PFSK-1 (cell line): ENCODE measurements at regions not wholly inside any gene's neighbourhood (a gene's known extent, or its start where the extent isn't known, plus 50 kb on each side); places are given as distances from the start of the nearest gene placed in this dataset.

Experiments used
- FOXP2 ChIP-seq: optimal IDR thresholded peaks from 2 replicates; pipeline ENCODE3; 2011; ENCODE audit warnings: borderline replicate concordance, control low read depth, inconsistent platforms; ENCODE audit not compliant: insufficient read depth; ENCODE audit errors: extremely low read length, extremely low read depth
- POLR2AphosphoS5 ChIP-seq: IDR thresholded peaks from 2 replicates; pipeline ENCODE4 v1.6.1; 2012; ENCODE audit warnings: low read depth, mild to moderate bottlenecking, control low read depth, low read length, moderate library complexity
- REST ChIP-seq, 2 experiments: IDR thresholded peaks; 2 replicates each; pipeline versions ENCODE4 v1.6.1 to v1.8.0; 2011 to 2012; ENCODE audit warnings: low read depth in 2 of 2, low read length in 2 of 2, control low read depth in 1 of 2, inconsistent platforms in 1 of 2, mild to moderate bottlenecking in 1 of 2, moderate library complexity in 1 of 2; ENCODE audit not compliant: insufficient read depth in 1 of 2
- SIN3A ChIP-seq: IDR thresholded peaks from 2 replicates; pipeline ENCODE4 v1.6.1; 2012; ENCODE audit warnings: mild to moderate bottlenecking, low read length, moderate library complexity, borderline replicate concordance; ENCODE audit not compliant: insufficient read depth
- TAF1 ChIP-seq: IDR thresholded peaks from 2 replicates; pipeline ENCODE4 v1.6.1; 2012; ENCODE audit warnings: low read length, control low read depth, borderline replicate concordance; ENCODE audit not compliant: insufficient read depth

DNA sequence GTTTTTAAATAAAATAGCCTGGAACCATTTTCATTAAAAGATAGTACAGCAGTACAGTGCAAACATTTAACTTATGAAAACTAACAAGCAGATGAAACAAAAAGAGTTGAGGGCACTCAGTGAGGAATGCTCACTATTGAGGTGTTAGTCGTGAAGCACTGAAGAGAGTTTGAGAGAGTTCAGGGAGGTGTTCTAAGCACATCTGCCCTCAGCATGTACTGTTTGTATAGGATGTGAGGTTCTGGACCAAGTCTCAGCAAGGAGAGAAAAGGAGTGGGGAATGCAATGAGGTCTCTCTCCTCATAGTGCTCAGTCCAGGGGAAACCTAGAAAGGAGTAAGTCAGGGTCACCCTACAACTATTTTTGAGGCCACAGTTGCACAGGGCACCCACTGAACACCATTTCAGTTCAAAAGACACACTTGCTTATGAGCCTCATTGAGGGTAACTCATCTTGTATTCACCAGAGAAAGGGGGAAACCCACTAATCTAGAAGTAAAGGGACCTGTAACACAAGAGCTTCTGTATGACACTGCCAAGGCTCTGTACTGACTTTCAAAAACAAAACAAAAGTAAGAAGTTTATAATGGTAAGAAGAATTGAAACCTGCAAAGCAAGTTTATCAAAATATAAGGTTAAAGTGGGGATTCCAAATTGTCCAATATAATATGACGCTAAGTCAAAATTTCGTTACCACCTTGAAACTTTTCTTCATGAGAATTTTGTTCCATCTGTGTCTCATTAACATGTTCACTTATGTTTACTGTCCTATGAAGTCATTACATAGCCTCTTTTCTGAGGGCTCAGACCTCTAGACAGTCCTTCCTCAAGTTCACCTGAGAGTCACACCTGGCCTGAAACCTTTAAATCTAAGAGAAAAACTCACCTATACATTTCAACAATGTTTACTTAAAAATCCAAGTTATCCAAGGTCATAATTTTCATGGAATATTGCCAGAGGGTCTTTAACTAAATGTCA lies 275.3 kb downstream of the ETS1 start:
- TF ChIP-seq FOXP2: no peak
- no peak for TF ChIP-seq REST (IDR thresholded peaks at IDR 0.05; ENCODE audit: insufficient read depth in 1 of 2, low read depth in 2 of 2, low read length in 2 of 2)
- no peak for TF ChIP-seq TAF1
- TF ChIP-seq SIN3A: no peak
- no peak for TF ChIP-seq POLR2AphosphoS5

- no peak for TF ChIP-seq SIN3A
- TF ChIP-seq POLR2AphosphoS5: no peak
- no peak for TF ChIP-seq TAF1
- TF ChIP-seq FOXP2: no peak
Measured at GRCh38 chr11:128310676-128311445, 276.5 kb downstream of the ETS1 start.

DNA sequence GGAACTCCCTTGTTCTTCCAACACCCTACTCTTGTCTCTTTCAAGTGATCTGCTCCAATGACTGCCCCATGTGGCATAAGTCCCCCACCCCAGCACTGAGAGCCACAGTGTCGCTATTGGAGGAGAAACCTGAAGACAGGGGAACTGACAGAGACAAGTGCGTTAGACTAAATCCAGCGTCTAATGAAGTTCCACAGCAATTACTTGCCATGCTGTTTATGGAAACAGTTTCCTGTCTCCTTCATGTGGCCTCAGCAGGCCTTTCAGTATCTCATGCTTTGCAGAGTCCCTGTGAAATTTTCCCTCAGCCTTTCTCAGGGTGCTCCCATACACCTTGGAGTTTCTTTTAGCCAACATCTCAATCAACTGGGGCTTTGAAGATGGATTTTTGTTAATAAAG lies 277.4 kb downstream of the ETS1 start:
- no peak for TF ChIP-seq REST (IDR thresholded peaks at IDR 0.05; ENCODE audit: insufficient read depth in 1 of 2, low read depth in 2 of 2, low read length in 2 of 2)
- no peak for TF ChIP-seq TAF1
- no peak for TF ChIP-seq POLR2AphosphoS5
- no peak for TF ChIP-seq SIN3A
- TF ChIP-seq FOXP2: no peak

- TF ChIP-seq TAF1 (no peak), SIN3A (no peak), REST (IDR thresholded peaks at IDR 0.05; ENCODE audit: insufficient read depth in 1 of 2, low read depth in 2 of 2, low read length in 2 of 2) (no peak), POLR2AphosphoS5 (no peak), FOXP2 (no peak)
Measured at GRCh38 chr11:128308794-128309193, 278.6 kb downstream of the ETS1 start.

DNA sequence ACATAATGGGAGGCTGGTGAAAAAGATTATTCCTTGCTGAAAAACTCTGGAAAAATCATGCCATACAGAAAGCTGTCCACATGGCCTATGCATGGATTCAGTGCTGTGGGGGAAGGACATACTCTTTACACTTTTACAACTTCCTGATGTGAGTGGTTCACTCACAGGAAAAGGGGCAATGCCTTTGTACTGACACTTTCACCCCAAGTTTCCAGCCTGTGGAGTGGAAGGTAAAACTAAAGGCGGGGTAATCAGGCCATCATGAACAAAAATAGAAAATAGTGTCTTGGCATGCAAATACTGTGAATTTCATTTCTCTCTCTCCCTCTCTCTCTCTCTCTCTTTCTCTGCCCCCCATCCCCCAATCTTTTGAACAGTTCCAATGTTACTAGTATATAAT lies 281.8 kb downstream of the ETS1 start:
- no peak for TF ChIP-seq SIN3A
- TF ChIP-seq REST (IDR thresholded peaks at IDR 0.05; ENCODE audit: insufficient read depth in 1 of 2, low read depth in 2 of 2, low read length in 2 of 2): no peak
- TF ChIP-seq FOXP2: no peak
- no peak for TF ChIP-seq TAF1
- TF ChIP-seq POLR2AphosphoS5: no peak
